NCI-H187 (cell line): ENCODE measurements at regions not wholly inside any gene's neighbourhood (a gene's known extent, or its start where the extent isn't known, plus 50 kb on each side); places are given as distances from the start of the nearest gene placed in this dataset.

Source experiments
- DNase-seq, 2 experiments: peaks; one replicate each; lab custom pipeline; 2025; lab: John Stamatoyannopoulos, UW

- no peak for DNase-seq
Observed at GRCh38 chr10:28250782-28251181, 52.1 kb downstream of the MPP7 start.

- no peak for DNase-seq
Observed at GRCh38 chr10:28250358-28250757, 52.5 kb downstream of the MPP7 start.

- no peak for DNase-seq
Observed at GRCh38 chr10:28249512-28249911, 53.4 kb downstream of the MPP7 start.

- DNase-seq: no peak
Observed at GRCh38 chr10:28248092-28248491, 54.8 kb downstream of the MPP7 start.

- DNase-seq: no peak
Observed at GRCh38 chr10:28246023-28246422, 56.8 kb downstream of the MPP7 start.

GRCh38 chr10:28243923-28244322 is 58.9 kb downstream of the MPP7 start:
- no peak for DNase-seq

- DNase-seq: no peak
Observed at GRCh38 chr10:28242555-28243204, 60.2 kb downstream of the MPP7 start.

- peak in 1 of 2 experiments; percentile 4 for DNase-seq
Observed at GRCh38 chr10:28241741-28242399, 61.0 kb downstream of the MPP7 start.

GRCh38 chr10:28240400-28240799 is 62.5 kb downstream of the MPP7 start:
- no peak for DNase-seq

GRCh38 chr10:28236591-28236990 is 66.3 kb downstream of the MPP7 start:
- no peak for DNase-seq

GRCh38 chr10:28220811-28221210 is 82.1 kb downstream of the MPP7 start:
- DNase-seq: no peak

GRCh38 chr10:28219251-28219650 is 83.6 kb downstream of the MPP7 start:
- no peak for DNase-seq

- no peak for DNase-seq
Observed at GRCh38 chr10:28217848-28218247, 85.0 kb downstream of the MPP7 start.

GRCh38 chr10:28215930-28216329 is 86.9 kb downstream of the MPP7 start:
- no peak for DNase-seq

GRCh38 chr10:28214219-28214618 is 88.6 kb downstream of the MPP7 start:
- no peak for DNase-seq

GRCh38 chr10:28211759-28212158 is 91.1 kb downstream of the MPP7 start:
- DNase-seq: no peak

- DNase-seq: no peak
Observed at GRCh38 chr10:28207799-28208198, 95.1 kb downstream of the MPP7 start.

- DNase-seq: no peak
Observed at GRCh38 chr10:28202941-28203352, 99.9 kb downstream of the MPP7 start.

GRCh38 chr10:28201410-28202400 is 101.2 kb downstream of the MPP7 start:
- DNase-seq: no peak

GRCh38 chr10:28200775-28201174 is 102.1 kb downstream of the MPP7 start:
- no peak for DNase-seq

GRCh38 chr10:28199941-28200340 is 102.9 kb downstream of the MPP7 start:
- no peak for DNase-seq

- no peak for DNase-seq
Observed at GRCh38 chr10:28190196-28190595, 112.7 kb downstream of the MPP7 start.

- DNase-seq: no peak
Observed at GRCh38 chr10:28188526-28188925, 114.3 kb downstream of the MPP7 start.
